Tibial nerve (tissue), 4 donors: ENCODE measurements at regions not wholly inside any gene's neighbourhood (a gene's known extent, or its start where the extent isn't known, plus 50 kb on each side); places are given as distances from the start of the nearest gene placed in this dataset.

Experiments used
- DNase-seq, 2 donors: peaks; one replicate each; pipeline ENCODE4 v3.0.0-alpha.2; 2019; ENCODE audit warnings: low spot score in 2 of 2
- H3K27ac ChIP-seq, 4 donors: fragments of 200-600 bp; sonication (generic) in 3 of 4; one replicate each; pipeline ENCODE4 v1.5.1; 2017 to 2019; ENCODE audit warnings: mild to moderate bottlenecking in 1 of 4
- H3K27me3 ChIP-seq, 2 donors: fragments of 200-600 bp; sonication (generic) in 1 of 2; one replicate each; pipeline versions ENCODE4 v1.5.1 to v1.6.0; 2017 to 2019
- H3K36me3 ChIP-seq, 3 donors: fragments of 200-600 bp; sonication (generic); one replicate each; pipeline ENCODE4 v1.5.1; 2018 to 2019
- H3K4me1 ChIP-seq, 4 donors: fragments of 200-600 bp; sonication (generic) in 3 of 4; one replicate each; pipeline ENCODE4 v1.5.1; 2017 to 2019
- H3K4me3 ChIP-seq, 4 donors: fragments of 200-600 bp; sonication (generic) in 3 of 4; one replicate each; pipeline ENCODE4 v1.5.1; 2017 to 2019; ENCODE audit warnings: mild to moderate bottlenecking in 1 of 4, moderate library complexity in 1 of 4
- H3K9me3 ChIP-seq, 4 donors: fragments of 200-600 bp; sonication (generic) in 3 of 4; one replicate each; pipeline ENCODE4 v1.5.1; 2017 to 2019
- EP300 ChIP-seq, 2 donors: sonication (generic); formaldehyde crosslinking; IDR thresholded peaks; one replicate each; pipeline ENCODE4 v1.6.1; 2017; ENCODE audit warnings: antibody characterized with exemption in 2 of 2, mild to moderate bottlenecking in 1 of 2
- POLR2A ChIP-seq, 2 donors: fragments of 450-650 bp; IDR thresholded peaks; one replicate each; pipeline ENCODE4 v1.6.1; 2017; ENCODE audit warnings: antibody characterized with exemption in 2 of 2, mild to moderate bottlenecking in 2 of 2, moderate library complexity in 2 of 2
- WGBS, 2 donors: methylation state at CpG; one replicate each; pipeline ENCODE4 v1.1.5; 2018; 5-methylcytosine and 5-hydroxymethylcytosine counted together
- TF ChIP-seq, protein P1 (sequence below), 5 experiments: fragments of 200-600 bp in 3 of 5; fragments of 450-650 bp in 2 of 5; sonication (generic) in 3 of 5; IDR thresholded peaks; one replicate each; pipeline ENCODE4 v1.5.1; 2016 to 2019; ENCODE audit warnings: antibody characterized with exemption in 5 of 5, mild to moderate bottlenecking in 3 of 5, moderate library complexity in 2 of 5

DNA sequence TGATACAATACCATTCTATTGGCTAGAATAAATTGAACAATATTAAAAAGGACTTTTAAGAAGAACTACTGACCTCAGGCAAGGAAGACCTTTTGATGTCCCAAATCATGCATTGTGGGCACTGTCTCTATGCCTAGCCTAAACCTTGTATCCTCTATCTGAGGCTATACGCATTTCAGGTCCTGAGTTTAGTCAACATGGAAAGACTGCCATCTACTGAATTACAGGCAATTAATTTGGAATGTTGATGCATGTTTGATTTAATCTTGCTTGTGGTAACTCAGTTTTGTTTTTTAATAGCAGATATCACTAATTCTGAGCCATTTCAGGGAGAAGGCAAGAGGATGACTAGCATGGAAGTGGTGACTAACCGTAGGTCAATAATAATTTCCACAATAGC is 585.3 kb upstream of the CCNG1 start:
- Histone ChIP-seq H3K4me1 (no peaks in the 10 kb centered on the region), H3K27ac (no peak overlapping the region), H3K9me3 (no peaks in the 10 kb centered on the region), H3K27me3 (no peaks in the 10 kb centered on the region), H3K4me3 (no peak overlapping the region), H3K36me3 (no peaks in the 10 kb centered on the region)
- no peak for DNase-seq
- TF ChIP-seq, protein P1, sequence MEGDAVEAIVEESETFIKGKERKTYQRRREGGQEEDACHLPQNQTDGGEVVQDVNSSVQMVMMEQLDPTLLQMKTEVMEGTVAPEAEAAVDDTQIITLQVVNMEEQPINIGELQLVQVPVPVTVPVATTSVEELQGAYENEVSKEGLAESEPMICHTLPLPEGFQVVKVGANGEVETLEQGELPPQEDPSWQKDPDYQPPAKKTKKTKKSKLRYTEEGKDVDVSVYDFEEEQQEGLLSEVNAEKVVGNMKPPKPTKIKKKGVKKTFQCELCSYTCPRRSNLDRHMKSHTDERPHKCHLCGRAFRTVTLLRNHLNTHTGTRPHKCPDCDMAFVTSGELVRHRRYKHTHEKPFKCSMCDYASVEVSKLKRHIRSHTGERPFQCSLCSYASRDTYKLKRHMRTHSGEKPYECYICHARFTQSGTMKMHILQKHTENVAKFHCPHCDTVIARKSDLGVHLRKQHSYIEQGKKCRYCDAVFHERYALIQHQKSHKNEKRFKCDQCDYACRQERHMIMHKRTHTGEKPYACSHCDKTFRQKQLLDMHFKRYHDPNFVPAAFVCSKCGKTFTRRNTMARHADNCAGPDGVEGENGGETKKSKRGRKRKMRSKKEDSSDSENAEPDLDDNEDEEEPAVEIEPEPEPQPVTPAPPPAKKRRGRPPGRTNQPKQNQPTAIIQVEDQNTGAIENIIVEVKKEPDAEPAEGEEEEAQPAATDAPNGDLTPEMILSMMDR (IDR thresholded peaks at IDR 0.05) = no peak
- TF ChIP-seq EP300 (IDR thresholded peaks at IDR 0.05) (no peak), POLR2A (IDR thresholded peaks at IDR 0.05) (no peak)
- 64 to 80% methylated on average over 2 of the region's 2 CpGs for WGBS, 2 donors

DNA sequence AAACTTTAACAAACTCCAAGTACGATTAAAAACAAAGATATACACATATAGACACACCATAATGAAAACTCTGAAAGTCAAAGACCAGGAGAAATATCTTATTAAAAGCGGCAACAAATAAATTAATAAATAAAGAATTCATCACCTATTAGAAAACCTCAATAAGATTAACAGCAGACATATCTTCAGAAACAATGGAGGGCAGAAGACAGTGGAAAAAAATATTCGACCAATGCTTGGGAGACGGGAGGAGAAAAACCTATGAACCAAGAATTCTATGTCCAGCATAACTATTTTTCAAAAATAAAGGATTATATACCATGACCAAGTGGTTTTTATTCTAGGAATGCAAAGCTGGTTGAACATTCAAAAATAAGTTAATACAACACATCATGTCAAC is 578.6 kb upstream of the CCNG1 start:
- Histone ChIP-seq H3K4me1 (no peaks in the 10 kb centered on the region), H3K9me3 (peaks cover 0 to 22% (median 5%) of the 10 kb centered on the region in 4 donors), H3K27ac (no peak overlapping the region), H3K36me3 (no peaks in the 10 kb centered on the region), H3K4me3 (no peak overlapping the region), H3K27me3 (no peaks in the 10 kb centered on the region)
- no peak for TF ChIP-seq POLR2A (IDR thresholded peaks at IDR 0.05)
- no peak for TF ChIP-seq EP300 (IDR thresholded peaks at IDR 0.05)
- TF ChIP-seq, protein P1 (IDR thresholded peaks at IDR 0.05) = no peak
- no peak for DNase-seq
- WGBS, 2 donors = 94 to 97% methylated on average over 4 of the region's 4 CpGs

DNA sequence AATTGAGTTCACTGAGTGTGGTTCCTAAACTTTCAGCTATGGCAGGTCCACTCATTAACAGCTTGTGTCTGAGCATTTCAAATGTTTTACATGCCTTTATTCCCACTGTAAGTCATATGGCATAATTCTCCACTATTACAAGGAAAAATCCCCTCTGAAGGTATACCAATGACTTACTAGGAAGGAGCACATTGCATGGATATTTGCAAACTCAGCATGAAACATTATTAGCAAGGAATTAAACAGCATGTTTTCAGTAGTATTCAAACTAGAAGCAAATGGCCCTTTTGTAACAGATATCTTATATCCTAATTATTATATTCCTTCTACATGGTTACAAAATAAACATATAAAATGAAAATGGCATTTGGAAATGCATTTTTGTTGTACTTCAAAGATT is 566.4 kb upstream of the CCNG1 start:
- no peak overlapping the region for H3K27ac ChIP-seq
- H3K4me3 ChIP-seq = no peak overlapping the region
- TF ChIP-seq EP300 (IDR thresholded peaks at IDR 0.05) (no peak), POLR2A (IDR thresholded peaks at IDR 0.05) (no peak)
- TF ChIP-seq, protein P1 (IDR thresholded peaks at IDR 0.05) = no peak
- H3K36me3 ChIP-seq = no peaks in the 10 kb centered on the region
- H3K4me1 ChIP-seq = no peaks in the 10 kb centered on the region
- peaks cover 0 to 8% (median 0%) of the 10 kb centered on the region in 4 donors for H3K9me3 ChIP-seq
- no peaks in the 10 kb centered on the region for H3K27me3 ChIP-seq
- no peak for DNase-seq

DNA sequence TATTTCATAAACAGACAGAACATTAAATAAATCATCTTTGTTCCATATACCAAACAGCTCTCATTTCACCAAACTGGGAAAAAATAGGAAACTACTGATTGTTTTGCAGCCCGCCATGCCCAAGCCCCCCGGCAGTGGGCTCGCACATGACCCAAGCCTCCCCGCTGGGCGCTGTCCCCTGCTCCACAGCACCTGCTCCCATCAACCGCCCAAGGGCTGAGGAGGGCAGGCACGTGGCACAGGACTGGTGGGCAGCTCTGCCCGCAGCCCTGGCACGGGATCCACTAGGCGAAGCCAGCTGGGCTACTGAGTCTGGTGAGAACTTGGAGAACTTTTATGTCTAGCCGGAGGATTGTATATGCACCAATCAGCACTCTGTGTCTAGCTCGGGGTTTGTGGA is 554.8 kb upstream of the CCNG1 start:
- Histone ChIP-seq H3K36me3 (no peaks in the 10 kb centered on the region), H3K4me3 (no peak overlapping the region), H3K4me1 (no peaks in the 10 kb centered on the region), H3K27ac (no peak overlapping the region), H3K9me3 (no peaks in the 10 kb centered on the region), H3K27me3 (no peaks in the 10 kb centered on the region)
- no peak for TF ChIP-seq EP300 (IDR thresholded peaks at IDR 0.05)
- TF ChIP-seq, protein P1 (IDR thresholded peaks at IDR 0.05) = no peak
- TF ChIP-seq POLR2A (IDR thresholded peaks at IDR 0.05) = no peak
- DNase-seq = no peak
- WGBS, 2 donors = 91 to 94% methylated on average over 12 of the region's 12 CpGs

DNA sequence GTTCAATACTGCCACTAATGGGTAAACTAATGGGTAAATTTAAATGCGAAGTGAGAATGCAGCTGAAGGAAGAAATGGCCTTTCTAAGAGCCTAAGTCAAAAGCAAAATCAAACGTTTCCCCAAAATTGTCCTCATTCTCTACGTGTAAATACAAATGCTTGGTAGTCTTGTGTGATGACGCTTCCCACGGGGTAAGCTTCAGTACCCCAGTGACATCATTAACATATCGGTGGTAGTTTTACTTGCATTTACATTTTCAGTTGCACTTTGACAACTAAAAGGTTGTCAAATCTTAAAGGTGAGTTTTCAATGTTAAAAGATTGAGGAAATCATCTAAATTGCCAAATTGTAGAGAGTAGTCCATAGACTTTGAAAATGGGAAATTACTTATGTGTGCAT is 550.7 kb upstream of the CCNG1 start:
- 64 to 72% methylated on average over 6 of the region's 6 CpGs for WGBS, 2 donors

More for the DNA sequence above, 550.7 kb upstream of the CCNG1 start:
- Histone ChIP-seq H3K9me3 (no peaks in the 10 kb centered on the region), H3K4me3 (no peak overlapping the region), H3K27me3 (no peaks in the 10 kb centered on the region), H3K36me3 (no peaks in the 10 kb centered on the region), H3K27ac (no peak overlapping the region), H3K4me1 (no peaks in the 10 kb centered on the region)
- TF ChIP-seq EP300 (IDR thresholded peaks at IDR 0.05) = no peak
- TF ChIP-seq POLR2A (IDR thresholded peaks at IDR 0.05) = no peak
- TF ChIP-seq, protein P1 (IDR thresholded peaks at IDR 0.05) = no peak
- DNase-seq = no peak
